ENCODE measurements at regions not wholly inside any gene's neighbourhood (a gene's known extent, or its start where the extent isn't known, plus 50 kb on each side); places are given as distances from the start of the nearest gene placed in this dataset.

- ChIA-PET POLR2A (no interaction called here), CTCF (interaction anchor here (0.6 to 3.8 kb wide), 9 partner anchors 12 to 547 kb away, joined by 3 to 24 read pairs (median 3); no protein-coding TSS in a partner anchor)
- no peak overlapping the region for H3K27ac ChIP-seq (ENCODE audit: extremely low read depth, low read depth, low read length)
- no peaks in the 10 kb centered on the region for H3K9me3 ChIP-seq (ENCODE audit: control insufficient read depth, insufficient read depth, low read depth, low read length)
- no peaks in the 10 kb centered on the region for H3K36me3 ChIP-seq (ENCODE audit: control insufficient read depth in 2 of 2, insufficient read depth in 1 of 2, low read length in 2 of 2)
- peaks cover 22% of the 10 kb centered on the region for H3K4me1 ChIP-seq (ENCODE audit: control insufficient read depth, insufficient read depth, low read length)
- no peak for TF ChIP-seq ZNF335 (tag by site-specific recombination; conservative IDR thresholded peaks at IDR 0.05)
- no peak for TF ChIP-seq ZNF211 (tag by site-specific recombination; IDR thresholded peaks at IDR 0.05; ENCODE audit: low read depth)
- no peak for TF ChIP-seq WT1 (tag by site-specific recombination; IDR thresholded peaks at IDR 0.05)
- no peak for TF ChIP-seq SCRT1 (tag by site-specific recombination; IDR thresholded peaks at IDR 0.05; ENCODE audit: borderline replicate concordance)
- no peak for TF ChIP-seq HOXC10 (CRISPR knock-in tag; IDR thresholded peaks at IDR 0.05)
- TF ChIP-seq ZNF184 (tag by site-specific recombination; IDR thresholded peaks at IDR 0.05) = no peak
- no peak for TF ChIP-seq ZNF596 (tag by site-specific recombination; IDR thresholded peaks at IDR 0.05)
- no peak for TF ChIP-seq ZBTB6 (tag by site-specific recombination; IDR thresholded peaks at IDR 0.05)
- TF ChIP-seq BCL11A (tag by site-specific recombination; IDR thresholded peaks at IDR 0.05; ENCODE audit: low read depth) = no peak
- no peak for TF ChIP-seq ZNF610 (tag by site-specific recombination; IDR thresholded peaks at IDR 0.05; ENCODE audit: borderline replicate concordance)
- no peak for TF ChIP-seq ZNF16 (tag by site-specific recombination; IDR thresholded peaks at IDR 0.05; ENCODE audit: low read depth)
- no peak for TF ChIP-seq ZNF24 (tag by site-specific recombination; IDR thresholded peaks at IDR 0.05)
- no peak for TF ChIP-seq ZNF112 (tag by site-specific recombination; IDR thresholded peaks at IDR 0.05)
- TF ChIP-seq TCF7L2 (IDR thresholded peaks at IDR 0.05; ENCODE audit: borderline replicate concordance, low read depth, low read length) = no peak
- TF ChIP-seq ZNF23 (tag by site-specific recombination; IDR thresholded peaks at IDR 0.05; ENCODE audit: borderline replicate concordance) = no peak
- no peak for TF ChIP-seq ZNF138 (tag by site-specific recombination; IDR thresholded peaks at IDR 0.05; ENCODE audit: borderline replicate concordance)
- TF ChIP-seq IKZF3 (tag by site-specific recombination; IDR thresholded peaks at IDR 0.05) = no peak
- TF ChIP-seq MZF1 (tag by site-specific recombination; IDR thresholded peaks at IDR 0.05; ENCODE audit: borderline replicate concordance) = no peak
- TF ChIP-seq ZNF449 (tag by site-specific recombination; IDR thresholded peaks at IDR 0.05) = no peak
- no peak overlapping the region for H3K4me3 ChIP-seq (ENCODE audit: low read depth, low read length)
These were observed 167.4 kb upstream of the LRIG3 start for GRCh38 chr12:59087691-59088090.

GRCh38 chr12:59087077-59087673 lies 166.9 kb upstream of the LRIG3 start:
- no peak overlapping the region for H3K4me3 ChIP-seq (ENCODE audit: low read depth, low read length)
- ChIA-PET POLR2A (no interaction called here), CTCF (interaction anchor here (0.5 to 3.8 kb wide), 12 partner anchors 10 to 547 kb away, joined by 3 to 24 read pairs (median 3); no protein-coding TSS in a partner anchor)
- H3K36me3 ChIP-seq (ENCODE audit: control insufficient read depth in 2 of 2, insufficient read depth in 1 of 2, low read length in 2 of 2) = no peaks in the 10 kb centered on the region
- peaks cover 22% of the 10 kb centered on the region for H3K4me1 ChIP-seq (ENCODE audit: control insufficient read depth, insufficient read depth, low read length)
- no peak overlapping the region for H3K27ac ChIP-seq (ENCODE audit: extremely low read depth, low read depth, low read length)
- H3K9me3 ChIP-seq (ENCODE audit: control insufficient read depth, insufficient read depth, low read depth, low read length) = no peaks in the 10 kb centered on the region
- TF ChIP-seq PRDM6 (tag by site-specific recombination; IDR thresholded peaks at IDR 0.05) (0 out of 2 replicates have a peak, but pooled peaks have one; percentile 4), ZBTB11 (tag by site-specific recombination; conservative IDR thresholded peaks at IDR 0.05; ENCODE audit: low read depth) (no peak), ZNF404 (tag by site-specific recombination; IDR thresholded peaks at IDR 0.05) (no peak), ZNF169 (tag by site-specific recombination; IDR thresholded peaks at IDR 0.05) (no peak), ZEB2 (tag by site-specific recombination; IDR thresholded peaks at IDR 0.05) (no peak), ZNF777 (tag by site-specific recombination; IDR thresholded peaks at IDR 0.05; ENCODE audit: borderline replicate concordance) (no peak), IKZF3 (tag by site-specific recombination; IDR thresholded peaks at IDR 0.05) (no peak), ZNF544 (tag by site-specific recombination; IDR thresholded peaks at IDR 0.05) (no peak), ZNF350 (tag by site-specific recombination; IDR thresholded peaks at IDR 0.05) (no peak), ZNF658 (tag by site-specific recombination; IDR thresholded peaks at IDR 0.05) (no peak), ZNF654 (tag by site-specific recombination; IDR thresholded peaks at IDR 0.05; ENCODE audit: low read depth) (peak; percentile 68)
